HPDE6-E6E7 (cell line): ENCODE measurements at regions not wholly inside any gene's neighbourhood (a gene's known extent, or its start where the extent isn't known, plus 50 kb on each side); places are given as distances from the start of the nearest gene placed in this dataset.

ENCODE experiments used
- DNase-seq: peaks from one replicate; pipeline ENCODE4 v3.0.0; 2011; ENCODE audit warnings: missing footprints; ENCODE audit errors: extremely low spot score

DNA sequence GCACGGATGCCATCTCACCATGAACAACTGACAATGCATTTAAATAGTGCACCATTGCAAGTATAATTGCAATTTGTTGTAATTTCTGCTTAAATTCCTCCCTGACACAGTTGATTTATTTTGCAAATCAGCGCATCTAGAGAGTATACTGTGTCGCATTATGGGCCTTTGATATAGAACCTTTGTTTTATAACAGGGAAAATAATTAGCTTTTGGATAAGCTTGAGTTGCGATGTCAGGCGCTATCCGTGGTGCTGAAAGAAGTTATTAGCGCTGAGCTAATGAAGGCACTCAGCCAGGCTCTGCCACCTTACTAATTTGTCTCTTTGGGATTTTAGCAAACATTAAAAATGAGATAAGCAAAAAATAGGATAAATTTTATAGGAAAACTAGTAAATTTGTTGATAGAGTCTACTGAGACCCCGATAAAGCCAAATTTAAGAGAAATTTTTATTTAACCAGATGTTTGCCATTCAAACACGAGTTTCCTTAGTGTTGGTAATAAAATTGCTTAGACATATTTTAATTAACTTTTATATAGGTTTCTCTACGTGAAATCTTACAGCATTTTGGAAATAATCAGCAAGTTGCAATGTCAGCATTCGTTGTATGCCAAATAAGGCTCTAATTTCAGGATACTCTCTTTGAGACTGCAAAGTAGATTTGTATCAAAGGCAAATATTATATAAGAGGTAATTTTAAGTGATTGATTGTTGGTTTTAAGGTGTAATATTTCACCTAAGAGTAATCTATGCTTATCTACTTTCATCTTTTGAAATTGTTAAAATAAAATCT, 355.5 kb downstream of the TLR4 start:
- no peak for DNase-seq

DNA sequence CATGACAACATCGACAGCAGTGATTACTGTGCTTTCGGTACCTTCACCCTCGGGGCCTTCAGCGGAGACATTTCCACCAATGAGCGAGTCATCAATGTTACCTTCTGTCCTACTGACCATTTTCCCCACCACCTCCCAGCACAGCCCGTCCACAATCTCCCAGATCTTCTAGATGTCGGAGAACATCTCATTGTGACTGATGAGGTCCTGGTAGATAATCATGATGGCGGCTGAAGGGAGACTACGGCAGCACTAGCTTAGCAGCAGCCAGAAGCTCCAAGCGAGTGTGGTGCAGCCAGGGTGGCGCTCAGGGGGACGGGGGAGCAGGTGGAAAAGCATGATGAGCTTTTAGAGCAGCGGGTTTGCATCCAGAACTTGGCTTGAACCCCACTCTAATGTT, 379.0 kb downstream of the TLR4 start:
- DNase-seq: no peak

DNA sequence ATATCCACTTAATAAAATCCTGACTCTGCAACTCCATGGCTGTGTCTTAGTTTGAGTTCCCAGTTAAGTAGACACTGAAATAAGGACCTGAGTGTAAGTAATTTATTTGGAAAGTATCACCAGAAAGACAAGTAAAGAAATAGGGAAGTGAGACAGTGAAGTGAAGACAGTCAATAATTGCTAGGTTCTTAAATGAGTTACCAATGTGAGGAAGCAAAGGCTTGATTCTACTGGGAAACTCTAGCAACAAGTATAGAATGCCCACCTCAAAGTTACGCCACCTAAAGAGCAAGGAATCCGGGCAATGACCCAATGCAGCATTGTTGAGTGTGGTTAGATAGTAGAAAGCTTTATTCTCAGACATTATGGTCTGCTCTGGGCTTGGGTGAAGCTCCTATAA, 383.9 kb downstream of the TLR4 start:
- DNase-seq: no peak

DNA sequence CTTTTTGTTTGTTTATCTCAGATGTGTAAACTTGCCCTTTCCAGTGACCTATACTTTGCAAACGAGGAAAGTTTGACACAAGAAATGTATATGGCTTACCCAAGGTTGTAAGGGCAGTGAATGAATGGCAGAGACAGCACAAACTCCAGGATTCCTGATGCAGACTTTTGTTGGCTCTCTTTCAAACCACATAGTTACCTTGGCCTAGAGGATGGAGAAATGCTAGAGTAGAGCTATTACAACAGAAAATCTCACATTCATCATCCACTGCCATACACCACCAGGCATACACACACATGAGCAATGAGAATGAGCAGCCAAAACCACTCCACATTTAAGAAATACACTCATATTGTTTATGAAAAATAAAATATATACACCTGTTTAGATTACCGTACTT, 387.0 kb downstream of the TLR4 start:
- no peak for DNase-seq

DNA sequence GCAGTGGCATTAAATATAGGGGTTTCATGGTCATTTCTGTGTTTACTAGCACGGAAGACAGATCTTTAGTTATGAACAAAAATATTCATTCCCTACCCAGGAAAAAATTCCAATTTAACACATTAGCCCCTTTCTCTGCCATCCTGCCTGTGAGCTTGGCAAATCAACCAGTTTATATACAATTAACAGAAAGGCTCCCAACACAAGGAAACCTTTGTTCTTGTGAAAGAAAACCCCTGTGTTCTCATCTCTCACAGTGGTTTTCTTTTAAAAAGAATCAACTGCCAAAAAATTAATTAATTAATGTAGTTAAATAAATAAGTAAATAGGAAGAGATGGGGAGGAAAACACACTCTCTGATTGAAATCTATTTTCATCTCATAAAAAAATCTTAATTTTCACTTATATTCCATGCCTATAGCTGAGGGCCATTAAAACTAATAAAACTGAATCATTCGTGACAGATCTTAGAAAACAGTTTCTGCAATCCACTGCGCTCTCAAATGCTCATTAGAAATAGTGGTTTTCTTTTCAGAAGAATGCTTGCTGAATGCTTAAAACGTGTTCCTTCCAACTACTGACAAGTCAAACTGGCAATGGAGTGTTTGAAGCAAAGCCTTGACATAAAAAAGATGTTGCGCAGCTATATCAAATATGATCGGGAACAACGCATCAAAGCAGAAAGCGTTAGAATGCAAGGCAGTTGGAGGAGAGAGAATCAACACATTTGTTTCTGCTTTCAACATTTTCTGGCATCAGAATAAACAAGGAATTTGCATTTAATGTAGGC, 387.7 kb downstream of the TLR4 start:
- DNase-seq: no peak

DNA sequence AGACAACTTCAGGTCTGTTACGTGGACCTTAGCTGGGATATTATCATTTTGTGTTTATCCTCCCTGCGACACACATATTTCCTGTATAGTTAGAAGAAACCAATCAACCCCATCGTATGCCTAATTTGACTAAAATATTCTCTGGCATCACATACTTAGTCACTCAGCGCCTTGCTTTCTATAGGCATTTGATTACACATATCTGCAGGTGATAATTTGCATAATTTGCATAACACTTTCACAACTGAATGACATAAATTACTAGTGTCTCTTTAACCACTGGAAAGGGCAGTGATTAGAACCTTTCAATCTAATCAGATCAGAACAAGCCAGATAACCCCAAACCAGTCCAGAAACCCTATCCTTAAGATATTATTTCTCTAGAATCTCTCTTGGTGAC, 390.2 kb downstream of the TLR4 start:
- no peak for DNase-seq

DNA sequence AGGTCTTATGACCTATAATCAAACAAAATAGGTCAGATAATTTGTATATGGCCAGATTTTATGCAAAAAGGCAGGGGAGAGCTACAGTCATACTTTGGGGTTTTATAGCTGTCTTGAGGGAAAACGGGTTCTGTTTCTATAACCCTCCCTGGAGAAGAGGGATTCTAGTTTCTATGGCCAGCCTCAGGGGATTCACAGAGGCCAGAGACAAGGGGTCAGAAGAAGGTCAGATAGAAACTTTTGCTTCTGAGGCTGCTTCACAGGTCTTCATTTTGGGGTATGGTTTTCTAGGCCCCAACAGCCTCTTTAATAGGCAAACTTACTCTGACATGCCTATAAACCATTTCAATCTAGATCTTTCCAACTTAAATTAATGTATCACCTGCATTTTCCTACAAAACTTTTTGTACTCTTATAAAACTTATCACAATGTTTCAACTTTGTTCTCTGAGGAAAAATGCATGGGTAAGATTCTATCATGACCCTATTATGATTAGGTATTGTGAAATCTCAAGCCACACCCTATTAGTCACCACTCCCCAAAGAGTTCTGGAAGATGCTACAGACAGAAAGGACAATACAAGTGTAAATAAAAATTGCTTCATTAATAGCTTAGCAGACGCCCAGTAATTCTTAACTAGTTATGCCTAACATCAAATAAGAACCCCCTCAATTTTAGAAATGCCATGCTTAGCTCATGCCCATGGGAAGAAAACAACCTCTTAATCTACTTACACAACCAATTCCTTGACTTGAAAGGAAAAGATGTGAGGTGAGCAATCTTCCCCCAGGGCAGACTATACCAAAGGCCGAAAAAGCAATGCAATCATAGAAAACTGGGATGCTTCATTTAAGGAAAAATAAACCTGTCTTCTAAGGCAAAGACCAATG, 396.6 kb downstream of the TLR4 start:
- no peak for DNase-seq

DNA sequence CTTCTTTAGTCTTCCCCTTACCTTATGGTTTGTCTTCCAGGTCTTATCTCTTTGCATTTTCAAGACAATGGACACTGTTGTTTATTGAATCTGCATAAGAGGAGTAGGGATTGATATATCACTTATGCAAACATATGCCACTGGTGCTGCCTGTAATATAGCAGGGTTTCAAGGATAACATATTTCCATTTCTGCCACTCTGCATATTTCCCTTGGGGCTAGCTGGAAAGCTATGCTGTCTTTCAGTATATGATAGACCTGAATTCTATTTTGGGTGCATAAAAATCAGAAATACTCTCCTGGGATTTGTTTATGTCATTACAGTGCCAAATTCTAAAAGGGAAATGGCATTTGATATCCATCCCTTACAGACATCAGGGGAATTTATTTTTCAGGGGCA, 400.2 kb downstream of the TLR4 start:
- DNase-seq: no peak

DNA sequence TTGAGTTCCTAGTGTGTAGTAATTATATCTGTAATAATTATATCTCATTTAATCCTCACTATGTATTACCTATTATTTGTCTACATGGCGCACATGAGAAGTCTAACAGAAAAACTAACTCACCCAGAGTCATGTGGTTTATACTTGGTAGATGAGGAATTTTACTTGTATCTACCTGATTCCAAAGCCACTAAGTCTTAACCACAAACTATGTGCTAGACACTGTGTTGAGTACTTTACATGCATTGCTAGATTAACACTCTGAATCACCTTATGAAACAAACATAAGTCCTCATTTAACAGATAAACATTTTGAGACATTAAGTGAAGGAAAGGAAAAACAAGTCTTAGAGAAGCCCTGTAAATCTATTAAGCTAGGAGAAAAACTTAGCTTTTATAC, 404.8 kb downstream of the TLR4 start:
- no peak for DNase-seq

DNA sequence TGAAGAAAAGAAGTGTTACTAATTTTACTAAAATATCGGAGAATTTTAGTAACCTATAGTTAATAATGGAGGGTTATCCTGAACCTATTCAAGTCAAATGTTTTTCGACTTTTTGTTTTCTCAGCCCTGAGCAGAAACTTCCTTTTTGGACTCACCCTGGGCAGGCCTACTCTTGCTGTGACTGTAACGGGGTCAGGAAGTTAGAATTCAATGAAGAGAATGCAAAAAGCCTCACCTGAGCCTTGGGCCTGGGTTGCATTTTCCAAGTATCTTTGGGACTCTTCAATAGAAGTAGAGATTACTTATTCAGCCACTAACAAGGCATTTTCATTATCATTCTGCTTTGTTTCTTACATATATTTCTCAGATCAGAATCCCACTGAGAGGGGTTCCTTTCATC, 405.3 kb downstream of the TLR4 start:
- DNase-seq: no peak

DNA sequence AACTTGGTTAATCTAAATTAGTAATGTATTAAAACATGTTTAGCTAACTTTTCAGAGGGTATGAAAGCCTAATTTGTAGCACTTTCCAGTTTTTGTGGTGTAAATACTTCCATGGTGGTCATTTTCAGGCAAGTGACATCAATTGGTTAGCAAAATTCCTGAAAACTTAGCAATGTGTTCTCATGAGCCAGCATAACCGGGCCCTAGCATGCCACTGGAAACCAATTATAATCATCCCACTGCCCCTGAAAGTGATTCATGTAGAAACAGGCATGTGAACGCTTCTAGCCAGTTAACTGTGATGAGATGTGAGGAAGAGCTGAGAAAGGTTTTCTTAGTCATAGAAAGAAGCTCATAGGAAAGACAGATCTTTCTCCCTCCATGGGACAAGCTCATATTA, 417.2 kb downstream of the TLR4 start:
- no peak for DNase-seq

DNA sequence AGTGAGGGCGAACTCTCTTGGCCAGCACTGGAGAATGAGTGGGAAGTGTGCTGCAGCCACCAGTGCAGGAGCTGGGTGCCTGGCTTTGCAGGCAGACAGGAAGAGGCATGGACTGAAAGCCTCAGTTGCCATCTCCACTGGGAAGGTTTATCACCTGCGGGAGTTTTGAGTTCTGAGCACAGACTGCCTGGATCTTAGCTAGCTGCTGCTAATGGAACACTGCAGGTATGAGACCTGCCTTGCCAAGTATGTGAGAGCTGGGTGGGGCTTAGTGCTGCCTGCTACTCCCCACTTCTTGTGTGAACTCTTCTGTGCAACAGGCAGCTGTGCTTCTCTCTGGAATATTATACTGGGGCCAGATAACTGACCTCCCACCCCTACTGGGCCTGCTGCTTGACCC, 424.1 kb downstream of the TLR4 start:
- no peak for DNase-seq

DNA sequence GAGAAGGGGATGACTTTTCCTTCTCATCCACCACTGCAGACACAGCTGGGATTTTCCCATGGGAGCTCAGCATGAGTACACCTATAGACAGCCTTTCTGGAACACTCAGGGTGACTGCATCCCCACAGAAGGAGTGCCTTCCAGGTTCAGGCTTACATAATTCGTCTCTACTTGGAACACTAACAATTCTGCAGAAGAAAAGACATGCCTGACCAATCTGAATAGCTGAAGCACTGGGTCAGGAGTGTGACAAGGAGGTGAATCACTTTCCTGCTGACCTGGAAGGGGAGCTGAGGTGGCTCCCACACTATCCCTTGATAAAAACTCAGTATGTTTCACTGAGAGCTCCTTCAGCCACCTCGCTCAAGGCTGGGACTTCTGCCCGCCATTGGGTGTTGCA, 425.3 kb downstream of the TLR4 start:
- no peak for DNase-seq

DNA sequence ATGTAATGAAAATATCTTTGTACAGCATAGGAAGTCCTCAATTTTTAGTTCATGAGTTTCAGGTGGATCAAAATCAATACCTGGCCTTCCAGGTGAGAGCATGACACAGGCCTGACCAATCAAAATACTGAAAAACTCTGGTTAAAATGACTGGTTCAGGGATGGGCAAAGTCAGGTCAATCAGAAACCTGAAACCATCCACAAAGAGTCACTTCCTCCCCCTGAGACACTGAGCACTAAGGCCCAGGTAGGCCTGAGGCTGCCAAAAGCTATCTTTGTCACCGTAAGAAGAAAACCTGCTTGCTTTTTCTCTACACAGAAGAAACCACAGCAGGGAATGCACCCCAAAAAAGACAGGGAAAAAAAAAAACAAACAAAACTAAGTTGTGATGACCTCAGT, 444.8 kb downstream of the TLR4 start:
- no peak for DNase-seq

DNA sequence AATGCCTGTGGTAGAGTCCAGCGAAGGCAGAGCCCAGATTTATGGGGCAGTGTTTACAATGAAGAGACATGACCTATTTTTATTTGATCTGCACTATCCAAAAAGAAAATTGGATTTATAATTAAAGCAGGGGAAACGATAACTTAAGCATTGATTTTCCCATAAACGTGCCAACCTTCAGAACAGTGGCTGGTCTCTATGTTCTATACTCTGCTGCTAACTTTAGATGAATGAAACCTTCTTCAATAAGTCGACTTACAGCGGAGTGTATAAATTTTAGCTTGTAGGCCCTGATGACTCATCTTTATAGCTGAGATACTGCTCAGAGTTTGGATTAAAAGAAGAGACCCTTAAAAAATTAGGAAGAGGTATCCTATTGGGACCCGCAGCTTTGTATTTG, 452.6 kb downstream of the TLR4 start:
- no peak for DNase-seq

DNA sequence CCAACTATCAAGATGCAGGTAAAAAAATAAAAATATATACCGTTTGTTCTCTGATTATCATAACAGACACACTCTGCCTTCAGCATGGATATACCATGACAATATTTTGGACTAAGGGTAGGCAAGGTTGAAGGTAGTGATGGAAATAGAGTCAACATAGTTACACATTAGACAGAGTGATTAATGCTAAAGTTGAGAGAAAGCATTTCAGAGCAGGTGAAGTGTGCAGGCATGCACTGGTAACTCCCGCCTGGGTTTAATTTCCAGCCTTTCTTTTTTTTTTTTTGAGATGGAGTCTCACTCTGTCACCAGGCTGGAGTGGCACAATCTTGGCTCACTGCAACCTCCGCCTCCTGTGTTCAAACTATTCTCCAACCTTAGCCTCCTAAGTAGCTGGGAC, 458.5 kb downstream of the TLR4 start:
- DNase-seq: no peak

DNA sequence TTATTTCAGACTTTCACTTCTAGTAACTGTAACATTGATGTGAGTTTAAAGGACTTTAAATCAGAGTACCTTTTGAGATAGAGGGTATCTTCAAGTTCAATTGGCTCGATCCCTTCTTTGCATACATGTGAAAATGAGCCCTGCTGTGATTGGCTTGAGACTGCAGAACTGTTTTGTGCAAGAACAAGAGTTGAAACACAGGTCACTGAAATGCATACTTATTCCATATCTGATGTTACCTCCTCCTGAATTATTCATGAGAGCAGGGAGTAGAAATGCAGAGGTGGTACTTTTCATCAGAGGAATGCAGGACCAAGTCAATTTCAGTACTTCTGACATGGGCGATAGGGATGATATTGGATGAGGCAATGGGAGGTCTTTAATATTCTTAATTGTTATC, 459.5 kb downstream of the TLR4 start:
- no peak for DNase-seq

DNA sequence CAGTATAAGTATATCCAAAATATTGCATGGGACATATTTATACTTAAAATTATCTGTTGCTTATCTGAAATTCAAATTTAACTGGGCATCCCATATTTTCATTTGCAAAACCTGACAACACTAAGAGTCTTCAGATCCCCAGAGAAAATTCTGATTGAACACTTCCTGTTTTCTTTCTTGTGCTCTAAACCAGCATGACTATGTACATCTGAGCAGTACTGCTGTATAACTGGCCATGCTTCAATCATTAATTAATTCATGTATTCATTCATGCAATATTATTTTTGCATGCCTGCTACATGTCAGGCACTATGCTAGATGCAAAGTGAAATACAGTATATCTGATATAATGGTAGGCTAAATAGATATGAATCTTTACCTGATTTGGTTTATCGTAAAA, 461.2 kb downstream of the TLR4 start:
- DNase-seq: no peak

DNA sequence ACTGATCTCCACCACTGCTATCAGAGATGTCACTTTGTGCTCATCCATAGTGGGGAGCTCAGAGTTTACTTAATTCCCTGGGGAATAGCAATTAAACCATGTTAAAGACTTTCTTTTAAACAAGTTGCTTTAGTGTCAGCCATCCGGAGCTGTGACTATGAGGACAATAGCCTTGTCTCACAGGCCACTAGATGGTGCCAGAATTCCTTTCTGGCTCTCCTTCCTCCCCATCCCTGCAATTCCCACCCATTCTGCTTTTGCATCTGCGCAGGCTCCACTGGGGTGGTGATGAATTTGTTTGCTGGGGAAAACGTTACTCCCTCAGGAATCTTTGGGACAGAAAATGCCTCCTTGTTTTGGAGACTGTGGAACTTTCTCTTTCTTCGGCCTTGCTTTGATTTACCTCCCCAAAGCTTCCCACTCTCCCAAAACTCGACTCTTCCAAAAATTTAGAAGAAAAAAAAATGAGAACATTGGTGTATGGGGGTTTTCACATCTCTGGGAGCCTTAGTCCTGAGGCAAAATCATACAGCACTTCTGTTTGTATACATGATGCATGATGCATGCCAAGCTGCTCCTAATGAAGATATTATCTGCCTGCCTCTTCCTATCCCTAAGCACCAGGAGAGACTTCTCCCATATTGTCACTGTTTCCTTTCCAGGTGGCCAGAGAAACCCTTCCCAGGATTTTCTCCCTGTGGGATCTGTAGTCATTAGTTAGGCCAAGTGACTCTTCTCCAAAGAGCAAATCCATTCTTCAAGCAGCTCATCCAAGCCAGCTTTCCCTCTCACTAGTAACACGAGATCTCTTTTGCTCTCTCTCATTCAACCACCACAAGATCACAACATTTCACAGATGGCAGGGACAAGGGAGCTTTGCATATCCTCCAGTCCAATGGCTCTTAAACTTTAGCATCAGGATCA, 466.1 kb downstream of the TLR4 start:
- no peak for DNase-seq

DNA sequence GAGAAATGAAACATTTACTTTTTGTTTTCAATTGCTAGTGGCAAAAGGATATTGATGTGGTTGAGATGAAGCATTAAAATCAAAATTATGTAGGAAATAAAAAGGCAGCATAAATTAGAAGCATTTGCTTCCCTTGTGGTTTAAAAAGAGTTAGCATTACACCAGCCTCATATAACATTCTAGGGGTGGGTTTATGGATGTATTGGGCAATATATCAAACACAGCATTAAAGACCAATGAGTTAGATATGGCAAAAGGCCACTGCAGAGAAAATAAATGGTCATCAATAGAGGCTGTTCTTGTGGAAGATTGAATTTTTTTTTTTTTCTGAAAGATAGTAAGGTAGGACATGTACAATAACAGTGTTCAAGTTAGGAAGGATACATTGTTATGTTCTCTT, 473.0 kb downstream of the TLR4 start:
- no peak for DNase-seq

DNA sequence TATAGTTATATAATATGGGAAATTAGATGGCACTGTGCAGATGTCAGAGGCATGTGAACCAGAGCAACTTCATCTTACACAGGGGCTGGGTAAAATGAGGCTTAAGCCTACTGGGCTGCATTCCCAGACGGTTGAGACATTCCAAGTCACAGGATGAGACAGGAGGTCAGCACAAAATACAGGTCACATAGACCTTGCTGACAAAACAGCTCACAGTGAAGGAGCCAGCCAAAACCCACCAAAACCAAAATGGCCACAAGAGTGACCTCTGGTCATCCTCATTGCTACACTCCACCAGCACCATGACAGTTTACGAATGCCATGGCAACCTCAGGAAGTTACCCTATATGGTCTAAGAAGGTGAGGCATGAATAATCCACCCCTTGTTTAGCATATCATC, 479.4 kb downstream of the TLR4 start:
- DNase-seq: no peak
